Spleen (tissue), 7 donors: ENCODE measurements at regions not wholly inside any gene's neighbourhood (a gene's known extent, or its start where the extent isn't known, plus 50 kb on each side); places are given as distances from the start of the nearest gene placed in this dataset.

ENCODE experiments used
- POLR2A ChIP-seq, 3 donors: fragments of 450-650 bp; IDR thresholded peaks; one replicate each; pipeline ENCODE4 v1.5.1; 2017; ENCODE audit warnings: antibody characterized with exemption in 3 of 3, mild to moderate bottlenecking in 1 of 3
- TF ChIP-seq, protein P1 (sequence below), 11 experiments: fragments of 200-600 bp in 7 of 11; fragments of 450-650 bp in 4 of 11; sonication (generic) in 4 of 11; IDR thresholded peaks in 8 of 11; conservative IDR thresholded peaks in 3 of 11; 1 replicate in 7 of 11; 2 replicates in 4 of 11; pipeline versions ENCODE4 v1.4.0 to v1.8.0; 2016 to 2021; ENCODE audit warnings: antibody characterized with exemption in 11 of 11, inconsistent platforms in 4 of 11, mild to moderate bottlenecking in 1 of 11
- donor health status: DM: no; HTN: no; CAD: no; lungs with moderate emphysema.
- donor health status: DM: no; HTN: no; CAD: no.
- donor health status: DM: no; HTN: no; CAD: no.

DNA sequence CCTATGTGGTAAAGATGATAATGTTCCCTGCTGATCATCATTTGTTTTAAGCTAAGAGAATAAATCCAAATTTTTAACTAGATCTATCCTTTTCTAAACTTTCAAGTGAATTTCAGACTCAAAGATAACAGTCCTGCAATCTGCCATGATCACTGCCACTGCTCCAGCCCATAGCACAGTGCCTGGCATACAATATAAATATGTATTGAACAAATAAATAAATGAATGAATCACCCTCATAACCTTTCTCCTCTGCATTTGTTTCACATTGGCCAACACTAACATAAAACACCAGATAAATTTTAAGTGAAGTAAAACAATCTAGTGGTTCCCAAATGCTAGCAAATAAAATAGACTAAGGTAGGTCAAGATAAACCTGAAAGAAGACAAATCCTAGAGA is 439.0 kb downstream of the GPM6A start:
- TF ChIP-seq, protein P1, sequence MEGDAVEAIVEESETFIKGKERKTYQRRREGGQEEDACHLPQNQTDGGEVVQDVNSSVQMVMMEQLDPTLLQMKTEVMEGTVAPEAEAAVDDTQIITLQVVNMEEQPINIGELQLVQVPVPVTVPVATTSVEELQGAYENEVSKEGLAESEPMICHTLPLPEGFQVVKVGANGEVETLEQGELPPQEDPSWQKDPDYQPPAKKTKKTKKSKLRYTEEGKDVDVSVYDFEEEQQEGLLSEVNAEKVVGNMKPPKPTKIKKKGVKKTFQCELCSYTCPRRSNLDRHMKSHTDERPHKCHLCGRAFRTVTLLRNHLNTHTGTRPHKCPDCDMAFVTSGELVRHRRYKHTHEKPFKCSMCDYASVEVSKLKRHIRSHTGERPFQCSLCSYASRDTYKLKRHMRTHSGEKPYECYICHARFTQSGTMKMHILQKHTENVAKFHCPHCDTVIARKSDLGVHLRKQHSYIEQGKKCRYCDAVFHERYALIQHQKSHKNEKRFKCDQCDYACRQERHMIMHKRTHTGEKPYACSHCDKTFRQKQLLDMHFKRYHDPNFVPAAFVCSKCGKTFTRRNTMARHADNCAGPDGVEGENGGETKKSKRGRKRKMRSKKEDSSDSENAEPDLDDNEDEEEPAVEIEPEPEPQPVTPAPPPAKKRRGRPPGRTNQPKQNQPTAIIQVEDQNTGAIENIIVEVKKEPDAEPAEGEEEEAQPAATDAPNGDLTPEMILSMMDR (IDR thresholded peaks at IDR 0.05 in 8 of 11, conservative IDR thresholded peaks at IDR 0.05 in 3 of 11): no peak
- TF ChIP-seq POLR2A (IDR thresholded peaks at IDR 0.05): no peak
